ENCODE measurements at regions not wholly inside any gene's neighbourhood (a gene's known extent, or its start where the extent isn't known, plus 50 kb on each side); places are given as distances from the start of the nearest gene placed in this dataset.

DNA sequence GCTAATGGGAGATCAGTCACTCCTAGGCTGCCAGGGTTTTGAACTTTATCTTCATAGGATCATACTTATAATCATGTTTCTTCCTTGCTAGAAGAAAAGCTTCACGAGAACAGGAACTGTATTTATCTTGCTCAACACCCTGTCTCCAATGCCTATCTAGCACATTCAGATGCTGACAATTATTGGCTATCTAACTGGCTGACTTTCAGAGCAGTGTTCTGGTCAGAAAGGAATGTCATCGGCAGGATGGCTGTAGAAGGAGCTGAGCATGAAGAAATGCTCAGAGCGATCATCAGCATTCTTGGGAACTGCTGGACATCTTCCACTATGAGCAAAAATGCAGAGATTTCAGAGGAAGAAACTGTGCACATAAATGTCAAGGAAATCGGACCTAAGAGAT, 628.0 kb upstream of the NRSN1 start:
- TF ChIP-seq, protein P1, sequence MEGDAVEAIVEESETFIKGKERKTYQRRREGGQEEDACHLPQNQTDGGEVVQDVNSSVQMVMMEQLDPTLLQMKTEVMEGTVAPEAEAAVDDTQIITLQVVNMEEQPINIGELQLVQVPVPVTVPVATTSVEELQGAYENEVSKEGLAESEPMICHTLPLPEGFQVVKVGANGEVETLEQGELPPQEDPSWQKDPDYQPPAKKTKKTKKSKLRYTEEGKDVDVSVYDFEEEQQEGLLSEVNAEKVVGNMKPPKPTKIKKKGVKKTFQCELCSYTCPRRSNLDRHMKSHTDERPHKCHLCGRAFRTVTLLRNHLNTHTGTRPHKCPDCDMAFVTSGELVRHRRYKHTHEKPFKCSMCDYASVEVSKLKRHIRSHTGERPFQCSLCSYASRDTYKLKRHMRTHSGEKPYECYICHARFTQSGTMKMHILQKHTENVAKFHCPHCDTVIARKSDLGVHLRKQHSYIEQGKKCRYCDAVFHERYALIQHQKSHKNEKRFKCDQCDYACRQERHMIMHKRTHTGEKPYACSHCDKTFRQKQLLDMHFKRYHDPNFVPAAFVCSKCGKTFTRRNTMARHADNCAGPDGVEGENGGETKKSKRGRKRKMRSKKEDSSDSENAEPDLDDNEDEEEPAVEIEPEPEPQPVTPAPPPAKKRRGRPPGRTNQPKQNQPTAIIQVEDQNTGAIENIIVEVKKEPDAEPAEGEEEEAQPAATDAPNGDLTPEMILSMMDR (IDR thresholded peaks at IDR 0.05): no peak
- TF ChIP-seq POLR2A (IDR thresholded peaks at IDR 0.05): no peak
